IPS-NIHi7 (cell line): ENCODE measurements at regions not wholly inside any gene's neighbourhood (a gene's known extent, or its start where the extent isn't known, plus 50 kb on each side); places are given as distances from the start of the nearest gene placed in this dataset.

Experiments
- DNase-seq: peaks from one replicate; pipeline ENCODE4 v3.0.0; 2012; ENCODE audit warnings: mixed read lengths; ENCODE audit errors: extremely low spot score

GRCh38 chr12:126496201-126496600, 1431.0 kb downstream of the AACS start:
- no peak for DNase-seq

- no peak for DNase-seq
Observed at GRCh38 chr12:126506426-126507182, 1441.4 kb downstream of the AACS start.

- DNase-seq: no peak
Observed at GRCh38 chr12:126507231-126507630, 1442.0 kb downstream of the AACS start.

- DNase-seq: no peak
Observed at GRCh38 chr12:126509572-126509971, 1444.3 kb downstream of the AACS start.

DNA sequence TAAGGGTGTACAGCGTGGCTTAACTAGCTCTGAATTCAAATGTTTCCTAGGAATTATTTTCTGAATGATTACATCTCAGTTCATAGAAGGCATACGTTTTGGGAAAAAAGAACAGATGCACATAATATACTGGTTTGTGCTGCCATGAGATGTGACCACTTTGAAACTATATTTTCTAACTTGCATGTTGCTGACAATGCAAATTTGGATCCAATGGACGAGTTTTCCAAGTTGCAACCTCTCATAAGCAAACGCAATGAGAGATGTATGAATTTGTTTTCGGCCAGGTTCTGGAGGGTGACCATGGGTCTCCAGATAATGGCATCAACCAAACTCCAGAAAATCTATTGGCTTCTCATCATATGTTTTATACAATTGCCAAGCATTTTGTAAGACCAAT, 1445.4 kb downstream of the AACS start:
- no peak for DNase-seq

DNA sequence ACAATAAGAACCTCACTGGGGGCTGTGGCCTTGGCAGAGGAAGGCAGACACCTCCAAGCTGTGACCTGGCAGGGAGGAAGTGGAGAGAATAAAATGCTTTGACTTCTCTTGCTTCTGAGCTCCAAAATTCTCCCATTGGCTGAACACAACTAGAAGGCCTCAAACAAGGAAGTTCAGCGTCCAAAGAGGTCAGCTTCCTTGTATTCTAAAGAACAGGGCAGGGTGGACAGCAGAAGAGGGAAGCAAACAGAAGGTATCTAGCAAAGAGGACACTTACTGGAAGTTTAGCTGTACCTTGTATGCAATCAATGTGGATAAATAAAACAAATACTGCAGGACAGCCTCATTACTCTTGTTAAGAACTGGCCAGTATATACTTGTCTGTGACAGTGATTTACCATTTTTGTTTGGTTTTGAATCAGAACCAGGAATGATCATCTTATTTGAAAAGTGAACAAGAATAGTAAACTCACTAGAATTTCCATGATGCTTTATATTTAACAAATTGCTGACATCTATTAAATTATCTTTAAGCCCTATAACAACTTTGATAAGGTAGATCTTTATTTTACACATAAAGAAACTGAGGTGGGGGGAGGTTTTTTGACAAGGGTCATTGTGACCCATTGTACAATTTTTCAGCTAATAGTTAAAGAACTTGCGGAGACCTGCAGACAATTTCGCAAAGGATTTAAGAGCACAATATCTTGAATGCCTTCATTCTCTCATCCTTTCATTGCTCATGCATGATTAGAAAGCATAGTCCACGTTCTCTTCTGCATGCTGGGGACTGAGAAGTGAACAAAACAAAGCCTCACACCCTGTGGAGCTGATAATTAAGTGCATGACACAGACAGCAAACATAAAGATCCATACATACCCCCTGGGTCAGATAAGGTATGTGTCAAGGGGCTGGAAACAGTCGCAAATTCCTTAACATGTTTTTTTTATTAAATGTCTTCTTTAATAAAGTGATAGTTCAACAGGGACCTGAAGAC, 1448.0 kb downstream of the AACS start:
- no peak for DNase-seq

DNA sequence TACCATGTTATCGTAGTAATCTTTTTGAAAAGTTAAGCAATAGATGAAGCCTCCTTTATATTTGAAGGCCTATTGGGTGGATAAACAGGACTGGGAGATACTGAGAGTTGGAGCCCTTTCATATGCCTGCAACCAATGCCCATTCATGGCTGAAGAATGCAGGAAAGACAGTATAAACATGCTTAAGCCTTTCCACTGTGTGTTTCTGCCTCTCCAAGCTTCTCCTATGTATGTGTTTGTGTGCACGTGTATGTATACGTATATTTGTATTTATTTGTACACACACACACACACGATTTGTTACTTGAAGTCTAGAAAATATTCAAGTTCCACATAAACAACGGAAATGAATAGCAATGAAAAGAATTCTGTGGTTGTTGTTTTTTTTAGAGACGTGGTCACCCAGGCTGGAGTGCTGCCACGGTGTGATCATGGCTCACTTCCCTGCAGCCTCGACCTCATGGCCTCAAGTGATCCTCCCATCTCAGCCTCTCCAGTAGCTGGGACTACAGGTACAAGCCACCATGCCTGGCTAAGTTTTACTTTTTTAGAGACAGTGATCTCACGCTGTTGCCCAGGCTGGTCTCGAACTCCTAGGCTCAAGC, 1453.5 kb downstream of the AACS start:
- DNase-seq: no peak

GRCh38 chr12:126519833-126520232, 1454.6 kb downstream of the AACS start:
- no peak for DNase-seq

- no peak for DNase-seq
Observed at GRCh38 chr12:126523891-126524290, 1458.7 kb downstream of the AACS start.

GRCh38 chr12:126534495-126534894, 1469.3 kb downstream of the AACS start:
- DNase-seq: no peak

DNA sequence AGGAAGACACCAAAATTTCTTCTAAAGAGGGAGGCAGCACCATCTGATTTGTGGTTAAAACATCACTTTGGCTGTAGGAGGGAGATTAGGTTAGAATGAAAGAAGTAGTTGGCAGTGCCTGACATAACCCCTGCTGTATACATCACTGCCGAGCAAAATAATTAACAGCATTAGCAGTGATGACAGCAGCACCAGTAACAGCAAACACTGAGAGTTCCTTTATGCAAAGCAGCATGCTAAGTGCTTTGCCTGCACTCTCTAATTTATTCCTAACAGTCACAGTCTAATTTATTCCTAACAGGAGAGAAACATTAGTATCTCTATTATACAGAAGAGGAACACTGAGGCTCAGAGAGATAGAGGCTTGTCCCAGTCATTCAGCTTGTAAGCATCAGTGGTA, 1469.7 kb downstream of the AACS start:
- no peak for DNase-seq

GRCh38 chr12:126535971-126536370, 1470.7 kb downstream of the AACS start:
- no peak for DNase-seq

DNA sequence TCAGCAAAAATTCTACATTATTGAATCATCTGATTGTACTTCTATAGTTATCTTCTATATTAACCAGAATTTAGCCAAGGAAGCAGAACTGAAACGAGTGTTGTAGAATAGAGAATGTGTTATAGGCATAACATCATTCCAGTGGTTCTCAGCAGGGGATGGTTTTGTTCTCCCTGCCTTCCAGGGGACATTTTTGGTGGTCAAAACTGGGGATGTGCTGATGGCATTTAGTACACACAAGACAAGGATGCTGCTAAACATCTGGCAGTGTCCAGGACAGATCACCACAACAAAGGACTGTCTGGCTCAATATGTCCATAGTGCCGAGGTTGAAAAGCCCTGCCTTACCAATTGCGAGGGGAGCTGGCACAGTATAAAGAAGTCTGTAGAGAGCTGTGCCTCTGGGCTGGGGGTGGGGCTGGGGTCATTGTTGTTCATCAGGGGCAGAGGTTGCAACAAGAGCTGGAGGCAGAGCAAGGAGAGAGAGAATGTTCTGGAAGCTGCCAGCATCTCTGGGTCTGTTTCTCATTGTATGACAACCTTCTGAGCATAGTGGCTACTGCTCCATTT, 1472.8 kb downstream of the AACS start:
- no peak for DNase-seq

- no peak for DNase-seq
Observed at GRCh38 chr12:126538888-126539287, 1473.7 kb downstream of the AACS start.

DNA sequence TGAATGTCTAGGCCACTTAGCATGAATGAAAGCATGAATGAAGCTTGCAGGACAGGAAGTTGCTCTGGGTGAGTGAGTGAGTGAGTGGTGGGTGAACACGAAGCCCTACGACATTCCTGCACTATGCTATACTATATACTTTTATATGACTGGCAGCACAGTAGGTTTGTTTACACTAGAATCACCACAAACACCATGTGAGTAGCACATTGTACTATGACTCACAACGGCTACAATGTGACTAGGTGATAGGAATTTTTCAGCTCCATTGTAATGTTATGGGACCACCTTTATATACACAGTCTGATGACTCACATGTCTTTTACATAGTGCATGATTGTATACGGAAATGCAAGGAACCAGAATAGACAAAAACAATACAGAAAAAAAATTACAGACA, 1480.2 kb downstream of the AACS start:
- no peak for DNase-seq

DNA sequence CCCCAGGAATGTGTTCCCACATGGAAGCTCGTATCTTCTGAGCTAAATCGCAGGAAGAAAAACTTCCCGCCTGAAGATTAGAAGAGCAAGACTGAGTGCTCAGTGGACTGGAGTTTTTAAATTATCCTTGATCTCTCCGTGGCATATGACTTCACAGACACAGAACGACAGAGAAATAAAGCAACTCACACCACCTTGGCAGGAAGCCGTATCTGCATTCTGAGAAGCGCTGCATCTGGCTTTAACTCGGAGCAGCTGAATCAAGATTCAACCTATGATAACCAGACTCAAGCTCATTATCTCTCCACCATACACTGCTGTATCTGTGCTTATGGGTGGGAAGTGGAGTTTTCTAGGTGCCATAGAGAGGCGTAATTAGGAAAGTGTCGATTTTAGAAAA, 1482.7 kb downstream of the AACS start:
- DNase-seq: no peak

DNA sequence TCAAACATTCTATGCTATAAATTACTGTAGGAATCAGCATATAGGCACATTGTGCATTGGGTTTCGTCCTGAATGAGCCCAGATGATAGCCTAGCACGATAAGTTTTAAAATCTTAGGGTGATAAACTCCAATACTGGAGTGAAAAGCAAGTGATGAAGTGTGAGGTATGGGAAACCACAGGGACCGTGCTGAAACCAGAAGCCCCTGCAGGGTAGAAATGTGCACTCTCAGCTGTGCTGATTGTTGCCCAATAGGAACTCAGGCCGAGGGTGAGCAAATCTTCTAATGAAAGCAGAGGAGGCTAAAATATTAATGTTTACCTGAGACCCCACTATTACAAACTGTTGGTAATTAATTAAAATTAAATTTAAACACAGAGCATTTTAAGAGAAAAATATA, 1486.6 kb downstream of the AACS start:
- DNase-seq: no peak

- DNase-seq: peak; percentile 58
Observed at GRCh38 chr12:126554625-126555024, 1489.4 kb downstream of the AACS start.

GRCh38 chr12:126557659-126558058, 1492.4 kb downstream of the AACS start:
- no peak for DNase-seq

- no peak for DNase-seq
Observed at GRCh38 chr12:126558219-126558618, 1493.0 kb downstream of the AACS start.

DNA sequence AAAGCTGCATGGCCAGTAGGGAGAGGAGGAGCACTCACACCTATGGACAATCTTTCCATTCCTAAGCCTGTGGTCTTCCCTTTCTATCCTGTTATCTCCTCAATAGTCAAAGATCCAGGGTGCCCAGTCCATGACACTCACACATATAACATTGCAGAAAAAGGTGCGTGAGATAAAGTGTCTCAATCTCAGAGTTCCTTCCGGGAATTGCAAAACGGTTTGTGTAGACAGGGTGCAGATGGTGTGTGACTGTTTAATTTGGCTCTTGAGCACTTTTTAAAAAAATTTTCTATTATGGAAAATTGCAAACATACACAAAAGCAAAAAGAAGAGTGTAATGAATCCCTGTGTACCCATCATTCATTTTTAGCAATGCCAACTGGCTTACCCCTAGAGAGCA, 1493.6 kb downstream of the AACS start:
- no peak for DNase-seq

DNA sequence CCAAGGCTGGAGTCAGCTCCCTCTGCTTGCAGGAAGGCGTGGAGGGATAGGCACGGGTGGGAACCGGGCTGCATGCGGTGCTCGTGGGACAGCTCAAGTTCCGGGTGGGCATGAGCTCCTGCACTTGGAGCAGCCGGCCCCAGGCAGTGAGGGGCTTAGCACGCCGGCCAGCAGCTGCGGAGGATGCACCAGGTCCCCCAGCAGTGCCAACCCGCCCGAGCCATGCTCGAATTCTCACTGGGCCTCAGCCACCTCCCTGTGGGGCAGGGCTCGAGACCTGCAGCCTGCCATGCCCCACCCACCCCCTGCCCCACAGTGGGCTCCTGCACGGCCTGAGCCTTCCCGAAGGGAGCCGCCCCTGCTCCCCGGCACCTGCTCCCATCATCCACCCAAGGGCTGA, 1501.8 kb downstream of the AACS start:
- no peak for DNase-seq
